GM12892 (cell line): ENCODE measurements at regions not wholly inside any gene's neighbourhood (a gene's known extent, or its start where the extent isn't known, plus 50 kb on each side); places are given as distances from the start of the nearest gene placed in this dataset.

Experiments used
- POLR2A ChIP-seq: IDR thresholded peaks from 2 replicates; pipeline ENCODE4 v1.6.1; 2011; ENCODE audit warnings: low read depth, low read length, control low read depth
- POLR2AphosphoS5 ChIP-seq: IDR thresholded peaks from 2 replicates; pipeline ENCODE4 v1.6.1; 2011; ENCODE audit warnings: low read depth, low read length, control low read depth

- TF ChIP-seq POLR2AphosphoS5, result no peak
- no peak for TF ChIP-seq POLR2A
Observed at GRCh38 chr10:52853704-52854103, 81.1 kb upstream of the MBL2 start.
